HUDEP-2 (cell line): ENCODE measurements at regions not wholly inside any gene's neighbourhood (a gene's known extent, or its start where the extent isn't known, plus 50 kb on each side); places are given as distances from the start of the nearest gene placed in this dataset.

ENCODE experiments used
- DNase-seq, 76 experiments: peaks; one replicate each; lab custom pipeline; 2025; ENCODE audit not compliant: unreplicated experiment in 76 of 76; lab: John Stamatoyannopoulos, UW

- DNase-seq, result no peak
Observed at GRCh38 chr18:77716282-77716681, 466.6 kb downstream of the GALR1 start.

GRCh38 chr18:77733292-77733903, 483.8 kb downstream of the GALR1 start:
- DNase-seq, result no peak

DNA sequence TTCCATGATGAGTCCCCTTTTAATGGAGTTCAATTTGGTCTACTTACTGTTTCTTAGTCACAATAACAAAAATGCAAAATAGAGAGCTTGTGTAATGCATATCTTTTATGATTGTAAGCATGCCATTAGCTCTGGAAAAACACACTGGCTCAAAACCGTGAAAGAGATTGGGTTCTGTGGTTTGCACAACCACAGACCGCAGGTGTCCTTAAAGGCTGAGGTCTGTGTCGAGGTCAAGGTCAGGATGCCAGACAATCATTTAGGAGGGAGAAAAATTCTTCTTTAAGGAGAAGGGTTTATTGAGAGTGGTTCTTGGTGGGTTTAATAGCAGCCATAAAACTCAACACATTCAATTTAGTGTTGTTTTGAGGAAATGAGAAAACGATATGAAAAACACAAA, 487.2 kb downstream of the GALR1 start:
- DNase-seq, result no peak

DNA sequence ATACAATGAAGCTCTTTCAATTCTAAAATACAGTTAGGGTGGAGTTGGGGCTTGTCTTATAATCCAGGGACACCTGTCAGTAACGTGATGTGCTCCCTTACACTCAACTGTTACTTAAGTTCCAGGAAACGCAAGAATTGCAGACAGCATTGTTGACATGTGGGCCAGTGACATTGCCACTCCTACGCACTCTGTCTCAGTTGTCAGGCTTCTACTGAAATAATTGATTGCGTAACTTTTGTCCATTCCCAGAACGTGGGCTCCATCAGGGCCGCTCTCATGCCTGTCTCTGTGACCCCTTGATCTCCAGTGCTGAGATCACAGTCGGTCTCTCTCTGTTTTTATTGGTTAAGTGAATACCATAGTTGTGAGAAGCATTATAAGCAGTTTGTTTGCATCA, 487.8 kb downstream of the GALR1 start:
- DNase-seq, result no peak

DNA sequence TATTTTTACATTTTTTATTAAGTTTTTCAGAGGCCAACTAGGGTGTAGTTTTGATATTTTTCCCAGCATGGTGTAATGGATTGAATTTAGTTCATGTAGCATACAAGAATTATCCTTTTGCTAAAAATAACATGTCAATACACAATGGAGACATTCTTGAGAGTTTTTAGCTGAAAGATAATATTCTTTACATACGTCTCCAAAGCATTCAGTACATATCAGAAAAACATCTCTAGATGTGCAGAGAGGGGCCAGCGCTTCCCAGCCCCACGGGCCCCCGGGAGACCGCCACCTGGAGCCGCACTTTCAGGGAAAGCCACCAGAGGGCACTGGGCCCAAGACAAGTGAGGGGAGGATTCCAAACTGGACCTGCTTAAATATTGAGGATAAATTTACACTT, 499.4 kb downstream of the GALR1 start:
- peak in 9 of 76 experiments; percentile 0 to 30 (median 11) for DNase-seq

DNA sequence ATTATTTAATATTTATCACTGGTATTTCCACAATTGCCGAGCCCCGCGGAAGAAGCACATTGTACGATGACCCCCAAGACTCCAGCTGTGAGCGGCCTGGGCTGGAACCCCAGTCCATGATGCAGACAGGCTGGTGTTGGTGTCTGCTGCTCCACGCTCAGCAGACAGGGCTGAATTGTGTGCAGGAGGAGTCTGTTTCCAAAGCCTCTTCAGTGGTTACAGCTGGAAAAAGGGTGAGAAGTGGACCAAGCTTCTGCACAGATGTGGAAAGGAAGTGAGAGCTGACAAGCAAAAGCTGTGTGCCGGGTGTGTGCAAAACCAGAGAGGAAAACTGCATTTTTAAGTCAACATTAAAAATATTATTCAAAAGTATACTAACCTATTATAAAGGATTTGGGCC, 500.4 kb downstream of the GALR1 start:
- no peak for DNase-seq

GRCh38 chr18:77754475-77755044, 504.9 kb downstream of the GALR1 start:
- DNase-seq, result no peak

- no peak for DNase-seq
Observed at GRCh38 chr18:77755187-77755586, 505.5 kb downstream of the GALR1 start.

DNA sequence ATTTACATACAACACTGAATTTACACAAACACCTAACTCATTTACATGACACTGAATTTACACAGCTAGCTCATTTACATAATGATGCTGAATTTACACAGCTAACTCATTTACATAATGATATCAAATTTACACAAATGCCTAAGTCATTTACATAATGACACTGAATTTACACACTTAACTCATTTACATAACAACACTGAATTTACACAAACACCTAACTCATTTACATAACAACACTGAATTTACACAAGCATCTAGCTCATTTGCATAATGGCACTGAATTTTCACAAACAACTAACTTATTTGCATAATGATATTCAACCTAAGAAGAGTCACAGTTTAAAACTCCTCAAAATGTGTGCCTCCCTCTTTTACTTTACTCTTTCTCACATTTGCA, 511.7 kb downstream of the GALR1 start:
- no peak for DNase-seq

DNA sequence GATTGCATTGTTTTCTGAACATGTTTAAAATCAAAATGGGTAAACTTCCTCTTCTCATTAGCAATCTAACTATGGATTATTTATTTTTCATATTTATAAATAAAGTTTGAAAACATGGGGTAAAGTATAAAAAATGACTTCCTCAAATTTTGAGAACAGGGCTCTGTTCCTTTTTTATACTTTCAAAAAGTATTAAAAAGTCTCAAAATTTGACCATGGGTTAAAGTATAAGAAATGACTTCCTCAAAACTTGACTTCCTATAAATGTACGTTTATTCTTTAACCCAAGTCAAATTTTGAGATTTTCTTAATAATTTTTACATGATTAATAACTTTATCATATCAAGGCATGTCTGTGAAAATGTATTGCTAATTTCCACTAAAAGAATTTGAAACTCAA, 512.4 kb downstream of the GALR1 start:
- no peak for DNase-seq

GRCh38 chr18:77762642-77763041, 513.0 kb downstream of the GALR1 start:
- DNase-seq, result no peak

GRCh38 chr18:77763530-77764145, 514.0 kb downstream of the GALR1 start:
- no peak for DNase-seq

DNA sequence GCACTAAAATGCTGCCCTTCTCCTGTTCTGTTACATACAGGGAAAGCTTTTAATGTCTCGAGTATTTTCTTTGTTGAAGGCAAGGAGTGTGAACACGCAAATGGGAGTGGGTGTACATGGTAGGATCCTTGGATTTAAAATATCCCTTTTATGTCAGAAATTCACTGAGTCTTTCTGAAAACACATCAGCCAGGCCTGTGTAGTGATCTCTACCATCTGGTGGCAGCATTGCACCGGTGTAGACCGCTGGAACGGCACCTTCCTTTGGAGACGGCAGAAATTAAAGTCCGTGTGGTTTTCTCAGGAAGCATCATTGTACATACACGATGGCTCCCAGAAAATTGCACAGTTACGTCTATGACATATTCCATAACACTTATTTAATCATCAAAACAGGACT, 515.8 kb downstream of the GALR1 start:
- DNase-seq, result peak in 16 of 76 experiments; percentile 4 to 39 (median 16)

DNA sequence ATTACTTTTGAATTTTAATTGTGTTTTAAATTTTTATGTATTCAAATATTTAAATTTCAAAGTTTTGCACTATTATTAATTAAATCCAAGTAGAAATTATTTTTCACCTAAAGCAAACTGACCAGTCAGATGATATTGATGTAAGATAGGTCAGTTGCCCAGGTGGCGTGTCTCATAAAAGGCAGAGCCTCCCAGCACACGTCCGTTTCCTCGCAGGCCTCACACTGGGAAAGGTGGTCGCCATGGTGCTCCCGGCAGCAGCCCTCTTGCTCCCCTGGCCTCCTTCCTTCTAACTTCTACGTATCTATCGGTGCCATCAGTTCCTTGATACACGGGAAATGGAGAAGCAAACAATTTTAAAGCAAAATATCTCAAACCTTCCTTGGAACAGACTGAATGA, 516.8 kb downstream of the GALR1 start:
- DNase-seq, result no peak

DNA sequence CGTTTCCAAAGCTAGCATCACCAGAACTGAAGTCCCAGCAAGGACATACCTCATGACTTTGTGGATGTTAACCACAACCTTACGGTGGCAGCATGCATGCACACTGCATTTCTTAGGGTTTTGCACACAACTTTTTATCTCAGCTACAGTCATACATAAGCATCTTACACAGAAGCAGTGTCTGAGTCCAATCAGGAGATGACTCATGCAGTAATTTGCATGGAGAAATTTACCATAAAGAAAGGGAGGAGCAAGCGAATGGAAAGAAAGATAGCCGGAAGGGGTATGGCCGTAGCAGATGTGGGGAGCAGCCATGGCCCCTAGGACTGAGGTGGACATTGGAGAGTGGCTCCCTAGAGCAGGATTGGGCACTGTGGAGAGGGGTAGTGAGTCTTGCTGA, 522.5 kb downstream of the GALR1 start:
- DNase-seq, result no peak

DNA sequence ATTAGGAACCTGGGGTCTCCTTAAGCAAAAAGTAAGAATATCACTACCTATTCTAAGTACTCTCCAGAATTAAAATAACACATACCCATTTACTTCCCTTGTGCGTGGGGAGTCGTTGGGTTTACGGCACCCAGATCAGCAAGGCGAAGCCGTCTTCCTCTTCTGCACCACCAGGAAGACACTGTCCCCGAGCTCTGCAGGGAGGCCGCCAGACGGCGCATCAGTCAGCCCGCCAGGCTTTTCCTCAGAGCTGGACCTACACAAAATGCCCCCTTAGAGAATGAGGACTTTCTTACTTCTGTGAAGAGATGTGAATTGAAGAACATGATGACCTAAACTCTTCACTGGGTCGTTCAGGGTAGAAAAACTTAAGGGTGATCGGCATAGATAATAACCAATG, 526.5 kb downstream of the GALR1 start:
- DNase-seq, result no peak

- no peak for DNase-seq
Observed at GRCh38 chr18:77777163-77777562, 527.5 kb downstream of the GALR1 start.

- DNase-seq, result no peak
Observed at GRCh38 chr18:77784759-77785379, 535.2 kb downstream of the GALR1 start.

- DNase-seq, result no peak
Observed at GRCh38 chr18:77785415-77785975, 535.8 kb downstream of the GALR1 start.

DNA sequence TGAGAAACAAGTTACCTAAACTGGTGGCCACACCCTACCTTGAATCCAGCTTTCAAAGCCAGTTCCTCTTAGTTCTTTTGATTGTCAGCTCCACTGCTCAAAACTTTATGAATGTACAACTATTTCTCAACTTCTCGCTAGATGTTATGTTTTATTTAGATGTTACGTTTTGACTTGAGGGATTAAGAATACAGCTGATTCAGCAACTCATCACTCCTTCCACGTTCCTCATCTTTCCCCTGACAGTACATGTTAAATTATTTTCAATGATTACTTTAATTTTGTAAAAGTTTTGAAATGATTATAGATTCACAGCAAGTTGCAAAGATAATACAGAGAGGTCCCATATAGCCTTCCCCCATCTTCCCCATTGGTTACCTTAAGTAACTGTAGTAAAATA, 553.4 kb downstream of the GALR1 start:
- no peak for DNase-seq

- no peak for DNase-seq
Observed at GRCh38 chr18:77804382-77804781, 554.7 kb downstream of the GALR1 start.

DNA sequence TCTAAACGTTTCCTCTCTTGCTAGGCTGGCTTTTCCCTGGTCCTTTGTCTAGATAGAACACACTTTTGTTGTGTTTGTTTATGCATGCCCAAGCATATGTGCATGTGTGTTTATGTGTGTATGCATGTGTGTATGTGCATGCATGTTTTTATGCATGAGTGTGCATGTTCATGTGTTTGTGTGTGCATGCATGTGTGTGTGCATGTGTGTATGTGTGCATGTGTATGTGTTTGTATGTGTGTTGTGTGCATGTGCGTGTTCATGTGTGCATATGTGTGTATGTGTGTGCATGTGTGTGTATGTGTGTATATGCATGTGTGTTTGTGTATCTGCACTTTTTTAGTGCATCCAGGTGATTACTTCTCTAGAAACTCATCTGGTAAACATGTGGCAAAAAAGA, 558.0 kb downstream of the GALR1 start:
- DNase-seq, result no peak
